B cell (primary cell): ENCODE measurements at regions not wholly inside any gene's neighbourhood (a gene's known extent, or its start where the extent isn't known, plus 50 kb on each side); places are given as distances from the start of the nearest gene placed in this dataset.

Experiments
- ATAC-seq: fragments of 200-7000 bp; cut with Tn5 transposase; one replicate; pipeline ENCODE4 v1.10.0; 2021; ENCODE audit warnings: low read depth, mild to moderate bottlenecking, moderate number of reproducible peaks, moderate library complexity
- CTCF ChIA-PET: fragments of 350-600 bp; sonication (Branson Sonifier 250); formaldehyde crosslinking; loops from one replicate; lab custom pipeline; 2021; ENCODE audit warnings: antibody characterized with exemption, inconsistent platforms; lab: Charles Lee
- POLR2A ChIA-PET: fragments of 350-600 bp; sonication (Branson Sonifier 250); formaldehyde crosslinking; loops from one replicate; lab custom pipeline; 2021; ENCODE audit warnings: antibody characterized with exemption; lab: Charles Lee
- DNase-seq: peaks from one replicate; pipeline ENCODE4 v3.0.0; 2013
- H2AFZ ChIP-seq: 2 replicates; pipeline ENCODE4 v1.6.1; 2012; ENCODE audit warnings: mild to moderate bottlenecking, low read depth, low read length; ENCODE audit not compliant: insufficient read depth, poor library complexity, severe bottlenecking
- H3K27ac ChIP-seq, 2 donors: 1 replicate in 1 of 2; 2 replicates in 1 of 2; pipeline ENCODE4 v1.5.1; 2012 to 2013; ENCODE audit warnings: low read length in 2 of 2, mild to moderate bottlenecking in 2 of 2, moderate library complexity in 1 of 2
- H3K27me3 ChIP-seq, 4 experiments: fragments of 200-600 bp in 1 of 4; sonication (generic) in 1 of 4; replicated peaks in 1 of 4; 1 replicate in 2 of 4; 2 replicates in 2 of 4; pipeline versions ENCODE4 v1.6.1 to v1.7.0; 2013 to 2016; ENCODE audit warnings: low read length in 3 of 4, mild to moderate bottlenecking in 2 of 4, mixed read lengths in 1 of 4, moderate library complexity in 1 of 4; ENCODE audit not compliant: insufficient read depth in 4 of 4, control insufficient read depth in 3 of 4; ENCODE audit errors: control extremely low read depth in 1 of 4
- H3K36me3 ChIP-seq, 2 experiments: replicated peaks in 1 of 2; 1 replicate in 1 of 2; 2 replicates in 1 of 2; pipeline versions ENCODE4 v1.6.1 to v1.7.1; 2013; ENCODE audit warnings: low read length in 1 of 2; ENCODE audit not compliant: insufficient read depth in 2 of 2, control insufficient read depth in 1 of 2; ENCODE audit errors: control extremely low read depth in 1 of 2, extremely low read depth in 1 of 2
- H3K4me1 ChIP-seq, 2 donors: fragments of 200-600 bp in 1 of 2; sonication (generic) in 1 of 2; 1 replicate in 1 of 2; 2 replicates in 1 of 2; pipeline versions ENCODE4 v1.5.1 to v1.6.1; 2013 to 2017; ENCODE audit warnings: low read length in 2 of 2; ENCODE audit not compliant: control insufficient read depth in 2 of 2, insufficient read depth in 2 of 2
- H3K4me2 ChIP-seq: replicated peaks from 2 replicates; pipeline ENCODE3; 2012; ENCODE audit warnings: mild to moderate bottlenecking, low read depth, low read length; ENCODE audit not compliant: poor library complexity, severe bottlenecking
- H3K4me3 ChIP-seq, 5 experiments: fragments of 200-600 bp in 1 of 5; sonication (generic) in 1 of 5; 1 replicate in 3 of 5; 2 replicates in 2 of 5; pipeline versions ENCODE4 v1.5.1 to v1.7.0; 2011 to 2016; ENCODE audit warnings: low read length in 4 of 5, mild to moderate bottlenecking in 4 of 5, low read depth in 2 of 5, control low read depth in 1 of 5, moderate library complexity in 1 of 5; ENCODE audit not compliant: insufficient read depth in 1 of 5; ENCODE audit errors: control extremely low read depth in 1 of 5, extremely low read depth in 1 of 5
- H3K79me2 ChIP-seq: fragments of 200-600 bp; sonication (generic); one replicate; pipeline ENCODE4 v1.6.0; 2016; ENCODE audit warnings: low read length; ENCODE audit not compliant: control insufficient read depth, insufficient read depth
- H3K9ac ChIP-seq: fragments of 200-600 bp; sonication (generic); 2 replicates; pipeline ENCODE4 v1.6.1; 2017; ENCODE audit warnings: mild to moderate bottlenecking, low read length, moderate library complexity
- H3K9me3 ChIP-seq, 3 donors: one replicate each; pipeline versions ENCODE4 v1.6.1 to v1.7.1; 2013; ENCODE audit warnings: low read length in 2 of 3; ENCODE audit not compliant: control insufficient read depth in 2 of 3, insufficient read depth in 1 of 3; ENCODE audit errors: control extremely low read depth in 1 of 3
- H4K20me1 ChIP-seq: 2 replicates; pipeline ENCODE4 v1.6.0; 2012; ENCODE audit warnings: mild to moderate bottlenecking, low read length; ENCODE audit not compliant: insufficient read depth, control insufficient read depth, poor library complexity, severe bottlenecking
- H3K27ac Mint-ChIP-seq: one replicate; pipeline ENCODE4 v1.8.0; 2021; ENCODE audit warnings: mixed read lengths
- H3K27me3 Mint-ChIP-seq: one replicate; pipeline ENCODE4 v1.8.0; 2021; ENCODE audit warnings: mixed read lengths
- H3K4me1 Mint-ChIP-seq: one replicate; pipeline ENCODE4 v1.8.0; 2021; ENCODE audit warnings: mixed read lengths
- H3K4me3 Mint-ChIP-seq: one replicate; pipeline ENCODE4 v1.8.0; 2021; ENCODE audit warnings: mixed read lengths
- H3K9me3 Mint-ChIP-seq: one replicate; pipeline ENCODE4 v1.8.0; 2022; ENCODE audit warnings: mixed read lengths; ENCODE audit not compliant: insufficient read depth
- CTCF ChIP-seq: fragments of 200-600 bp; IDR thresholded peaks from one replicate; pipeline ENCODE4 v1.8.0; 2022; ENCODE audit warnings: antibody characterized with exemption, mild to moderate bottlenecking
- EZH2 ChIP-seq: IDR thresholded peaks from 2 replicates; pipeline ENCODE4 v1.6.1; 2012; ENCODE audit warnings: borderline replicate concordance, low read depth, mild to moderate bottlenecking, moderate library complexity, low read length; ENCODE audit not compliant: insufficient read depth, poor library complexity, severe bottlenecking
- WGBS: methylation state at CpG from one replicate; pipeline ENCODE4 v1.1.5; 2013; ENCODE audit warnings: missing lambda C conversion rate; ENCODE audit not compliant: insufficient coverage; 5-methylcytosine and 5-hydroxymethylcytosine counted together
- intact Hi-C: fragments of 100-400 bp; cut with micrococcal nuclease; formaldehyde crosslinking; loops from one replicate; pipeline ENCODE4 v1.10.0; 2022

GRCh38 chr3:113097960-113098447 is 107.2 kb downstream of the GTPBP8 start:
- intact Hi-C loops = no loop called here
- H3K27ac Mint-ChIP-seq = no peak overlapping the region
- H3K4me3 ChIP-seq = no peak overlapping the region
- H3K36me3 ChIP-seq = no peaks in the 10 kb centered on the region
- CTCF ChIA-PET = no interaction called here
- H3K9me3 Mint-ChIP-seq = no peaks in the 10 kb centered on the region
- H3K27me3 Mint-ChIP-seq = no peaks in the 10 kb centered on the region
- ATAC-seq (no peak), DNase-seq (no peak)
- no peak overlapping the region for H3K27ac ChIP-seq
- H3K4me1 ChIP-seq = no peaks in the 10 kb centered on the region
- H3K79me2 ChIP-seq = no peaks in the 10 kb centered on the region
- H3K9me3 ChIP-seq = no peaks in the 10 kb centered on the region
- H3K4me1 Mint-ChIP-seq = no peaks in the 10 kb centered on the region
- 97% methylated on average over 3 of the region's 3 CpGs for WGBS
- no peak overlapping the region for H2AFZ ChIP-seq
- H3K4me3 Mint-ChIP-seq = no peak overlapping the region
- no peak overlapping the region for H3K4me2 ChIP-seq
- POLR2A ChIA-PET = no interaction called here
- no peaks in the 10 kb centered on the region for H3K27me3 ChIP-seq
- H4K20me1 ChIP-seq = no peaks in the 10 kb centered on the region
- TF ChIP-seq EZH2 (no peak), CTCF (no peak)
- no peak overlapping the region for H3K9ac ChIP-seq

DNA sequence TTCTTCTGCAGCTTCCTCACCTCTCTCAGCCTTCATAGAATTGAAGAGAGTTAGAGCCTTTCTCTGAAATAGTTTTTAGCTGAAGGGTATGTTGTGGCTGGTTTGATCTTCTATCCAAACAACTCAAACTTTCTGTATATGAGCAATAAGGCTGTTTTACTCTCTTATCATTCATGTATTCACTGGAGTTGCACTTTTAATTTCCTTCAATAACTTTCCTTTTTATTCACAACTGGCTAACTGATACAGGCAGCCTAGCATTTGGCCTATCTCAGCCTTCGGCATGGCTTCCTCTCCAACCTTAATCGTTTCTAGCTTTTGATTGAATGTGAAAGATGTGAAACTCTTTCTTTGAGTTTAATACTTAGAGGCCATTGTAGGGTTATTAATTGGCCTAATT is 109.3 kb downstream of the GTPBP8 start:
- CTCF ChIA-PET = no interaction called here
- no peak overlapping the region for H2AFZ ChIP-seq
- no peak overlapping the region for H3K27ac Mint-ChIP-seq
- 100% methylated on average over 1 of the region's 2 CpGs for WGBS
- H3K4me1 Mint-ChIP-seq = no peaks in the 10 kb centered on the region
- POLR2A ChIA-PET = no interaction called here
- H3K9me3 ChIP-seq = no peaks in the 10 kb centered on the region
- no peak overlapping the region for H3K4me2 ChIP-seq
- no peak for ATAC-seq
- no peaks in the 10 kb centered on the region for H3K9me3 Mint-ChIP-seq
- no peak overlapping the region for H3K27ac ChIP-seq
- H3K4me1 ChIP-seq = no peaks in the 10 kb centered on the region
- intact Hi-C loops = no loop called here
- DNase-seq = no peak
- H3K9ac ChIP-seq = no peak overlapping the region
- no peaks in the 10 kb centered on the region for H3K27me3 Mint-ChIP-seq
- TF ChIP-seq CTCF (no peak), EZH2 (no peak)
- H3K4me3 Mint-ChIP-seq = no peak overlapping the region
- H3K36me3 ChIP-seq = no peaks in the 10 kb centered on the region
- no peak overlapping the region for H3K4me3 ChIP-seq
- H4K20me1 ChIP-seq = no peaks in the 10 kb centered on the region
- no peaks in the 10 kb centered on the region for H3K79me2 ChIP-seq
- H3K27me3 ChIP-seq = no peaks in the 10 kb centered on the region
